ENCODE measurements at regions not wholly inside any gene's neighbourhood (a gene's known extent, or its start where the extent isn't known, plus 50 kb on each side); places are given as distances from the start of the nearest gene placed in this dataset.

GRCh38 chr10:37728830-37729229 lies 128.6 kb downstream of the ZNF248 start (continued):
- no peak for TF ChIP-seq CTCF (conservative IDR thresholded peaks at IDR 0.05; ENCODE audit: low read depth in 2 of 2)
- no peak for TF ChIP-seq ZNF462 (CRISPR knock-in tag; IDR thresholded peaks at IDR 0.05)
- TF ChIP-seq CREB1 (CRISPR knock-in tag; IDR thresholded peaks at IDR 0.05; ENCODE audit: low read depth) = no peak

GRCh38 chr10:37727491-37728352 lies 129.7 kb downstream of the ZNF248 start:
- Mint-ChIP-seq H3K9me3 (peaks cover 91% of the 10 kb centered on the region), H3K36me3 (ENCODE audit: low read depth) (peaks cover 44% of the 10 kb centered on the region), H3K4me1 (no peaks in the 10 kb centered on the region), H3K27me3 (ENCODE audit: insufficient read depth, low read depth, poor library complexity) (peaks cover 2% of the 10 kb centered on the region), H3K4me3 (no peak overlapping the region), H3K27ac (no peak overlapping the region)
- Histone ChIP-seq H3K9me2 (ENCODE audit: insufficient read depth) (no peaks in the 10 kb centered on the region), H3K27ac (ENCODE audit: low read depth) (no peak overlapping the region), H3K36me3 (ENCODE audit: insufficient read depth) (0 out of 2 replicates have a peak, but pooled peaks cover 3% of the 10 kb centered on the region), H3K4me2 (no peak overlapping the region), H3K27me3 (ENCODE audit: insufficient read depth) (no peaks in the 10 kb centered on the region), H4K20me1 (replicated peaks; ENCODE audit: insufficient read depth) (no peaks in the 10 kb centered on the region), H3K79me2 (replicated peaks; ENCODE audit: insufficient read depth) (no peaks in the 10 kb centered on the region), H3K4me1 (ENCODE audit: insufficient read depth) (no peaks in the 10 kb centered on the region), H2AFZ (no peak overlapping the region), H3F3A (replicated peaks; ENCODE audit: low read depth) (no peaks in the 10 kb centered on the region), H3K4me3 (no peak overlapping the region)
- DNase-seq (ENCODE audit: low spot score) (no peak), ATAC-seq (no peak)
- TF ChIP-seq ZNF462 (CRISPR knock-in tag; IDR thresholded peaks at IDR 0.05) (no peak), ZNF331 (CRISPR knock-in tag; IDR thresholded peaks at IDR 0.05; ENCODE audit: low read depth) (no peak), EZH2phosphoT487 (IDR thresholded peaks at IDR 0.05; ENCODE audit: unreplicated experiment) (no peak), EZH2 (IDR thresholded peaks at IDR 0.05; ENCODE audit: low read depth, unreplicated experiment) (no peak)
